GM12878 (cell line): ENCODE measurements at regions not wholly inside any gene's neighbourhood (a gene's known extent, or its start where the extent isn't known, plus 50 kb on each side); places are given as distances from the start of the nearest gene placed in this dataset.

Source experiments
- ATAC-seq: fragments of 200-7000 bp; cut with Tn5 transposase; 3 replicates; pipeline ENCODE4 v1.9.1; 2020; ENCODE audit warnings: mild to moderate bottlenecking, moderate library complexity
- BruUV-seq: library from RNA; stranded (reverse); fragments of 400-500 nt; replicated peaks from 2 replicates; lab custom pipeline; 2021; lab: Mats Ljungman, UMichigan
- CTCF ChIA-PET: fragments of 300-600 bp; sonication (Branson Sonifier 250); formaldehyde crosslinking; extraction: SDS; loops from one replicate; lab custom pipeline; 2021; ENCODE audit warnings: inconsistent platforms; lab: Yijun Ruan, JAX
- POLR2A ChIA-PET: fragments of 350-600 bp; formaldehyde crosslinking; extraction: SDS; loops from one replicate; lab custom pipeline; 2021; ENCODE audit warnings: inconsistent platforms; lab: Charles Lee
- RAD21 ChIA-PET: fragments of 300-600 bp; sonication (Branson Sonifier 250); formaldehyde crosslinking; loops from one replicate; lab custom pipeline; 2023; ENCODE audit warnings: antibody characterized with exemption; ENCODE audit not compliant: unreplicated experiment; lab: Charles Lee
- SMC1A ChIA-PET: fragments of 300-600 bp; sonication (Branson Sonifier 250); formaldehyde crosslinking; loops from one replicate; lab custom pipeline; 2023; ENCODE audit not compliant: unreplicated experiment, uncharacterized antibody; lab: Charles Lee
- DNase-seq: peaks from one replicate; pipeline ENCODE4 v3.0.0-alpha.2; 2011; ENCODE audit warnings: low read depth, low spot score
- FAIRE-seq: peaks from 3 replicates; lab custom pipeline; 2011; peaks lifted over from hg19 to GRCh38; lab: Jason Lieb, UNC
- H2AFZ ChIP-seq: 2 replicates; pipeline ENCODE4 v1.6.0; 2011; ENCODE audit warnings: low read depth, low read length, control low read depth; ENCODE audit not compliant: control insufficient read depth
- H3K27ac ChIP-seq: 2 replicates; pipeline ENCODE4 v1.5.1; 2011; ENCODE audit warnings: control low read depth; ENCODE audit not compliant: control insufficient read depth, insufficient read depth
- H3K27me3 ChIP-seq, 2 experiments: replicated peaks in 1 of 2; 2 replicates each; pipeline versions ENCODE4 v1.6.0 to v1.6.1; 2011; ENCODE audit warnings: low read length in 1 of 2; ENCODE audit not compliant: control insufficient read depth in 2 of 2, insufficient read depth in 2 of 2
- H3K36me3 ChIP-seq, 2 experiments: 2 replicates each; pipeline ENCODE4 v1.5.1; 2011; ENCODE audit warnings: low read length in 1 of 2; ENCODE audit not compliant: control insufficient read depth in 2 of 2, insufficient read depth in 2 of 2
- H3K4me1 ChIP-seq: 2 replicates; pipeline ENCODE4 v1.6.1; 2011; ENCODE audit warnings: mild to moderate bottlenecking, low read length, moderate library complexity, mixed read lengths; ENCODE audit not compliant: control insufficient read depth, insufficient read depth
- H3K4me2 ChIP-seq: 2 replicates; pipeline ENCODE4 v1.6.0; 2011; ENCODE audit warnings: control low read depth; ENCODE audit not compliant: control insufficient read depth, insufficient read depth
- H3K4me3 ChIP-seq: fragments of 200-600 bp; sonication (generic); 2 replicates; pipeline ENCODE4 v1.5.1; 2016
- H3K79me2 ChIP-seq: 2 replicates; pipeline ENCODE4 v1.6.0; 2011; ENCODE audit warnings: low read length; ENCODE audit not compliant: control insufficient read depth, insufficient read depth
- H3K9ac ChIP-seq: 2 replicates; pipeline ENCODE4 v1.8.0; 2011; ENCODE audit warnings: low read length, control low read depth, mixed read lengths; ENCODE audit not compliant: control insufficient read depth, insufficient read depth
- H3K9me3 ChIP-seq: replicated peaks from 3 replicates; pipeline ENCODE4 v1.5.1; 2011; ENCODE audit warnings: mild to moderate bottlenecking, low read length; ENCODE audit not compliant: control insufficient read depth, insufficient read depth
- H4K20me1 ChIP-seq: 2 replicates; pipeline ENCODE4 v1.6.0; 2011; ENCODE audit not compliant: control insufficient read depth, insufficient read depth
- CUX1 ChIP-seq: IDR thresholded peaks from 2 replicates; pipeline ENCODE4 v1.6.1; 2012; ENCODE audit warnings: improper control_type of control experiment, low read depth, low read length; ENCODE audit not compliant: insufficient replicate concordance
- FOXK2 ChIP-seq: fragments of 450-650 bp; IDR thresholded peaks from 2 replicates; pipeline ENCODE4 v1.6.1; 2017; ENCODE audit warnings: mild to moderate bottlenecking, moderate library complexity
- ZNF217 ChIP-seq: fragments of 450-650 bp; IDR thresholded peaks from 2 replicates; pipeline ENCODE4 v1.6.1; 2017; ENCODE audit warnings: antibody characterized with exemption, mild to moderate bottlenecking
- WGBS: methylation state at CpG from one replicate; pipeline ENCODE4 v1.1.6; 2016; ENCODE audit warnings: low lambda C conversion rate; ENCODE audit not compliant: insufficient replicate concordance, insufficient coverage; ENCODE audit errors: missing lambda C conversion rate; 5-methylcytosine and 5-hydroxymethylcytosine counted together
- in situ Hi-C: fragments of 300-500 bp; cut with MboI; formaldehyde crosslinking; loops from 9 replicates; pipeline ENCODE4 v1.14.3; 2018; ENCODE audit warnings: mixed read lengths
- intact Hi-C: fragments of 100-400 bp; cut with micrococcal nuclease; formaldehyde crosslinking; loops from one replicate; pipeline ENCODE4 v1.14.2; 2022; ENCODE audit not compliant: unreplicated experiment

GRCh38 chr22:49370627-49371301 is 456.9 kb downstream of the BRD1 start:
- H3K27me3 ChIP-seq, result no peaks in the 10 kb centered on the region
- ChIA-PET POLR2A (no interaction called here), CTCF (no interaction called here), RAD21 (no interaction called here), SMC1A (no interaction called here)
- FAIRE-seq (no peak), ATAC-seq (no peak), DNase-seq (no peak)
- no TSS peak for BruUV-seq
- H3K9ac ChIP-seq, result no peak overlapping the region
- H3K4me2 ChIP-seq, result no peak overlapping the region
- in situ Hi-C loops, result loop anchor here (10.0 kb wide), 1 partner anchor 64 kb away; no protein-coding TSS in a partner anchor
- H3K9me3 ChIP-seq, result no peaks in the 10 kb centered on the region; the same call in 2 of the 3 replicates
- H3K27ac ChIP-seq, result no peak overlapping the region
- WGBS, result 66% methylated on average over 29 of the region's 29 CpGs
- H3K79me2 ChIP-seq, result no peaks in the 10 kb centered on the region
- no peak overlapping the region for H3K4me3 ChIP-seq
- no peak overlapping the region for H2AFZ ChIP-seq
- TF ChIP-seq ZNF217 (no peak), CUX1 (no peak), FOXK2 (no peak)
- intact Hi-C loops, result no loop called here
- no peaks in the 10 kb centered on the region for H4K20me1 ChIP-seq
- H3K4me1 ChIP-seq, result no peaks in the 10 kb centered on the region
- H3K36me3 ChIP-seq, result no peaks in the 10 kb centered on the region
